GM12878 (cell line): ENCODE measurements at regions not wholly inside any gene's neighbourhood (a gene's known extent, or its start where the extent isn't known, plus 50 kb on each side); places are given as distances from the start of the nearest gene placed in this dataset.

ENCODE experiments used
- CTCF ChIP-seq, 3 experiments: IDR thresholded peaks in 2 of 3; conservative IDR thresholded peaks in 1 of 3; 2 replicates each; pipeline ENCODE4 v1.5.1; 2011; ENCODE audit warnings: low read depth in 3 of 3, low read length in 3 of 3, mild to moderate bottlenecking in 3 of 3, control low read depth in 2 of 3, moderate library complexity in 2 of 3, inconsistent platforms in 1 of 3, mixed read lengths in 1 of 3; ENCODE audit not compliant: control insufficient read depth in 2 of 3, insufficient read depth in 1 of 3; ENCODE audit errors: extremely low read depth in 1 of 3
- POLR2A ChIP-seq: IDR thresholded peaks from 2 replicates; pipeline ENCODE4 v1.6.1; 2011; ENCODE audit warnings: low read depth, mild to moderate bottlenecking, low read length
- SKIL ChIP-seq: fragments of 450-650 bp; IDR thresholded peaks from 2 replicates; pipeline ENCODE4 v1.6.1; 2017; ENCODE audit warnings: mild to moderate bottlenecking, low read depth, inconsistent platforms; ENCODE audit not compliant: poor library complexity, severe bottlenecking

- TF ChIP-seq POLR2A (no peak), CTCF (IDR thresholded peaks at IDR 0.05 in 2 of 3, conservative IDR thresholded peaks at IDR 0.05 in 1 of 3; ENCODE audit: control insufficient read depth in 2 of 3, extremely low read depth in 1 of 3, insufficient read depth in 1 of 3, low read depth in 3 of 3, low read length in 3 of 3) (no peak), SKIL (no peak)
These were observed 288.5 kb downstream of the TCERG1L start for GRCh38 chr10:131022981-131023380.
